Brain microvascular endothelial cell (primary cell): ENCODE measurements at regions not wholly inside any gene's neighbourhood (a gene's known extent, or its start where the extent isn't known, plus 50 kb on each side); places are given as distances from the start of the nearest gene placed in this dataset.

Source experiments
- DNase-seq: peaks from one replicate; pipeline ENCODE4 v3.0.0-alpha.2; 2020
- H3K27ac ChIP-seq: fragments of 250-450 bp; sonication (Bioruptor Pico); 2 replicates; pipeline ENCODE4 v1.5.1; 2020; ENCODE audit warnings: mild to moderate bottlenecking, moderate library complexity
- H3K27me3 ChIP-seq: fragments of 250-450 bp; sonication (Bioruptor Pico); replicated peaks from 2 replicates; pipeline ENCODE4 v1.5.1; 2020; ENCODE audit warnings: mild to moderate bottlenecking
- H3K36me3 ChIP-seq: fragments of 250-450 bp; sonication (Bioruptor Pico); replicated peaks from 2 replicates; pipeline ENCODE4 v1.5.1; 2020; ENCODE audit warnings: mild to moderate bottlenecking
- H3K4me3 ChIP-seq: 2 replicates; pipeline ENCODE4 v1.5.1; 2011; ENCODE audit warnings: low read depth, mild to moderate bottlenecking, control low read depth, low read length, moderate library complexity
- in situ Hi-C: cut with HindIII; loops from 2 replicates; pipeline ENCODE4 v1.10.0; 2017; ENCODE audit warnings: low sequenced_read_pairs, low pct_ligation_motif_present
- TF ChIP-seq, protein P1 (sequence below): IDR thresholded peaks from 2 replicates; pipeline ENCODE4 v1.5.1; 2011; ENCODE audit warnings: low read depth, mild to moderate bottlenecking, moderate library complexity, low read length, control low read depth, inconsistent platforms; ENCODE audit errors: missing control alignments

GRCh38 chr4:138671106-138671505, 344.5 kb upstream of the NOCT start:
- DNase-seq: no peak
- Histone ChIP-seq H3K27me3 (no peaks in the 10 kb centered on the region), H3K4me3 (no peak overlapping the region), H3K36me3 (no peaks in the 10 kb centered on the region), H3K27ac (no peak overlapping the region)
- in situ Hi-C loops: no loop called here
- TF ChIP-seq, protein P1, sequence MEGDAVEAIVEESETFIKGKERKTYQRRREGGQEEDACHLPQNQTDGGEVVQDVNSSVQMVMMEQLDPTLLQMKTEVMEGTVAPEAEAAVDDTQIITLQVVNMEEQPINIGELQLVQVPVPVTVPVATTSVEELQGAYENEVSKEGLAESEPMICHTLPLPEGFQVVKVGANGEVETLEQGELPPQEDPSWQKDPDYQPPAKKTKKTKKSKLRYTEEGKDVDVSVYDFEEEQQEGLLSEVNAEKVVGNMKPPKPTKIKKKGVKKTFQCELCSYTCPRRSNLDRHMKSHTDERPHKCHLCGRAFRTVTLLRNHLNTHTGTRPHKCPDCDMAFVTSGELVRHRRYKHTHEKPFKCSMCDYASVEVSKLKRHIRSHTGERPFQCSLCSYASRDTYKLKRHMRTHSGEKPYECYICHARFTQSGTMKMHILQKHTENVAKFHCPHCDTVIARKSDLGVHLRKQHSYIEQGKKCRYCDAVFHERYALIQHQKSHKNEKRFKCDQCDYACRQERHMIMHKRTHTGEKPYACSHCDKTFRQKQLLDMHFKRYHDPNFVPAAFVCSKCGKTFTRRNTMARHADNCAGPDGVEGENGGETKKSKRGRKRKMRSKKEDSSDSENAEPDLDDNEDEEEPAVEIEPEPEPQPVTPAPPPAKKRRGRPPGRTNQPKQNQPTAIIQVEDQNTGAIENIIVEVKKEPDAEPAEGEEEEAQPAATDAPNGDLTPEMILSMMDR: no peak

DNA sequence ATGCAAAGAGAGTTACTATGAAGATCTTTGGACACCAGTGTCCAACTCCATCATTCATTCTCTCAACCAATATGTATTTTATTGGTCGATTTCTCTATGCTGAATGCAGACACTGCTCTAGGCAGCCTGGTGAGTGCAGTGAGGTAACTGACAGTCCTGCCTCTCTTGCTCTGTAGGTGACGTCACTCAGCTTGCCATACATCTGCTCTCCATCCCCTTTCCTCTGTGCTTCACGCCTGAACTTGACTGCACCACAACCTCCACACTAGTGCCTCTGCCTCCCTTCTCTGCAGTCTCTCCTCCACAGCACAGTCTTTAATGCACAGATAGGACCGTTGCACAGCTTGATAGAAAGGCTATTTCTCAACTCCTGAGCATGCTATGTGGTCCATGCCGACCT, 344.9 kb upstream of the NOCT start:
- in situ Hi-C loops: no loop called here
- TF ChIP-seq, protein P1: no peak

DNA sequence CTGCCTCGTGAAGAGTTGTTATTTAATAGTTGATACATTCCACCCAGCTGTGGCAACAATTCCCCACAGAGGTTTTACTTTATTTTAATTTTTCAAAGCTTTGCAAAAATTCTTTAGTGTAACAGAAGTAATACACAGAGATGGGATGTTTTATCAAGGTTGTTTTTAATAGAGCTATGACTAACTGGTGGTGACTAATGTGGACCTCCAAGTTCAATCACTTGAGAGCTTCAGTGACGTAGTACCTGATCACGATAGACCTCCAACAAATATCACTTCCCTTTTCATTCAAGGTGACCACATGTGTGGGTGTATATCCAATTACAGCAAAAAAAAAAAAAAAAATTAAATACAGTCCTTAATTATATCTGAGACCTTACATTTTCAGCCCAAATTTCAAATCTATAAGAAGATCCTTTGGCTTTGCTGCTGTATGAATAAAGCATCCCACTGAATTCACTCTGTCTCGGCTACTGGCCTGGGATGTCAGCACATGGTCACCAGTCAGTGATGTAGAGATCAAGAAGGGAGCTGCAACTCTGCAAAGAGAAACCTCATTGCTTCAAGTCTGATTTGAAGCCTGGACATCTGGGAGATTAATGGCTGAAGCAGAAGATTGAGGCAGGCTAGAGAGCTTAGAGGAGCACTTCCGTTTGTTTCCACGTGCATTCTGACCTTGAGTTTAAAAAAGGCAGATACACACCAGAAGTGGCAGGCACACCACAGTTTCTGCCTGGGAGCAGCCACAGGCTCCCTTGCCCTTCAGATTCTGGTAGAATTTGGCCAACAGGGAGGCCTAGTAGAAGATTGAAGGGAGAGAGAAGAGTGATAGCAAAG, 345.9 kb upstream of the NOCT start:
- H3K36me3 ChIP-seq: no peaks in the 10 kb centered on the region
- peak overlapping the region; percentile 23 for H3K27ac ChIP-seq
- H3K4me3 ChIP-seq: no peak overlapping the region
- TF ChIP-seq, protein P1: no peak
- in situ Hi-C loops: no loop called here
- no peaks in the 10 kb centered on the region for H3K27me3 ChIP-seq
- peak; percentile 89 for DNase-seq

More for the DNA sequence above, 344.9 kb upstream of the NOCT start:
- H3K27me3 ChIP-seq: no peaks in the 10 kb centered on the region
- no peak overlapping the region for H3K4me3 ChIP-seq
- DNase-seq: no peak
- H3K36me3 ChIP-seq: no peaks in the 10 kb centered on the region
- H3K27ac ChIP-seq: no peak overlapping the region

- no peaks in the 10 kb centered on the region for H3K27me3 ChIP-seq
- TF ChIP-seq, protein P1: no peak
- in situ Hi-C loops: no loop called here
- DNase-seq: no peak
- no peaks in the 10 kb centered on the region for H3K36me3 ChIP-seq
- no peak overlapping the region for H3K27ac ChIP-seq
- no peak overlapping the region for H3K4me3 ChIP-seq
Measured at GRCh38 chr4:138668309-138668708, 347.3 kb upstream of the NOCT start.

DNA sequence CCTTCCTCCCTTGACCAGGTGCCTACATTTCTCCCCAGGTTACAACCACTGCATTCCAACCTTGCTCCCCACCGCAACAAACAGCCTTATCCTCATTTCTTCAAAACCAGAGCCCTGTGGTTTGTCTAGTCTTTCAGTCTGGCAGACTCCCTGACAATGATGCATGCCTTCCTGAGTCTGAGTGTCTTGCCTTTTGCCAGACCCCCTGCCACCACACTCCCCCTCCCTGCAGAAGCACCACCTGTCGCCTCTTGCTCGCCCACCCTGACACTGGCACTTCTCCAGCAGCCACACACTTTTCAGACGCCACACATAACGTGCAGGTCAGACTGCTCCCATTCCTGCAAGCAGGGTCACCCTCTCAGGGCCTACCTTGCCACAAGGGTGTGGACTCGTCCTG, 349.2 kb upstream of the NOCT start:
- no peaks in the 10 kb centered on the region for H3K27me3 ChIP-seq
- no peak overlapping the region for H3K4me3 ChIP-seq
- in situ Hi-C loops: no loop called here
- DNase-seq: no peak
- no peaks in the 10 kb centered on the region for H3K36me3 ChIP-seq
- H3K27ac ChIP-seq: no peak overlapping the region
- TF ChIP-seq, protein P1: no peak

- DNase-seq: no peak
- Histone ChIP-seq H3K36me3 (no peaks in the 10 kb centered on the region), H3K4me3 (no peak overlapping the region), H3K27me3 (no peaks in the 10 kb centered on the region), H3K27ac (no peak overlapping the region)
- TF ChIP-seq, protein P1: no peak
- in situ Hi-C loops: no loop called here
Measured at GRCh38 chr4:138665851-138666250, 349.7 kb upstream of the NOCT start.
